GM19324 (cell line): ENCODE measurements at regions not wholly inside any gene's neighbourhood (a gene's known extent, or its start where the extent isn't known, plus 50 kb on each side); places are given as distances from the start of the nearest gene placed in this dataset.
"Not testable (repeated sequence)": the region's sequence is repeated elsewhere in the genome, so short reads cannot be mapped to it uniquely, and the experiment has no call there.

Experiments
- ATAC-seq: cut with Tn5 transposase; IDR thresholded peaks from one replicate; pipeline ENCODE4 v1.9.1; 2021; ENCODE audit warnings: mild to moderate bottlenecking, moderate library complexity; ENCODE audit not compliant: unreplicated experiment, low FRiP score

DNA sequence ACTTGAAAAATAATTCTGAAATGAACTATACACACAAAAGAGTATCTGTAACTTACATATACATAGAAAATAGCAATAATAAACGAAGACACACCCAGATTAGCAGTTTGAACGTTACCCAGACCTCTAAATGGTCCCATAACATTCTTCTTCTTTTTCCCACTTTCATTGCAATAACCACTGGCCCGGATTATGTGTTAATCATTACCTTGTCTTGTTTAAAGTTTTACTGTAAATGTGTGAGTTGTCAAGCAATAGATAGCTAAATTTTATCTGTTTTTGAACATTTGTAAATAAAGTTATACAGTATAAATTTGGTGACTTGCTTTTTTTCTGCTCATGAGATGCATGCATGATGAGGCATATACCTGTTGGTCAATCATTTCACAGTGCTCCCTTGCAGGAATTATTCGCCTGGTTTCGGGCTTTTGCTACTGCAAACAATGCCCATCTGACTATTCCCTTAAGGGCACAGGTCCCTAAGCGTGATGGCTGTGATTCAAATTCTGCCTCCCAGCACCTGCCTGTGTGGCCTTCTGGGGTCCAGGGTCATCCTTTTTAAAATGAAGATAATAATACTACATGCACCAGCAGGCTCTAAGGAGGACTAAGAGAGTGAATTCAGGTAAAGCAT lies 66.1 kb downstream of the GADD45G start:
- ATAC-seq: no peak

DNA sequence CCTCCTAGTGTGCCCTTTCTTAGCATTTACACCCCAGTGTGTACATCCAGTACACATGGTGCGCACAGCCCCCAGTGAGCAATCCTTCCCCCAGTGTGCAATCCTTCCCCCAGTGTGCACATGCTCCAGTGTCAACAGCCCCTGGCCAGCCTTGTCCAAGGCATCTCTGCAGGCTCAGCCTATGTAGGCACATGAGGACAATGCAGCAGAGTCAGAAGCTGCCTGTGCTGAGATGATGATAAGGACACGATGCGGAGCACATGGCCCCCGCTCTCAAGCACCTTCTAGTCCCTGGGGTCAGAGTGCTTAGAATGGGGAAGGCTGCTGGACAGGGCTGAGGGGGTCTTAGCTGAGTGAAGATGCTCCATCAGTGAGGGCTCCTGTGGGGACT lies 69.8 kb downstream of the GADD45G start:
- ATAC-seq: no peak

DNA sequence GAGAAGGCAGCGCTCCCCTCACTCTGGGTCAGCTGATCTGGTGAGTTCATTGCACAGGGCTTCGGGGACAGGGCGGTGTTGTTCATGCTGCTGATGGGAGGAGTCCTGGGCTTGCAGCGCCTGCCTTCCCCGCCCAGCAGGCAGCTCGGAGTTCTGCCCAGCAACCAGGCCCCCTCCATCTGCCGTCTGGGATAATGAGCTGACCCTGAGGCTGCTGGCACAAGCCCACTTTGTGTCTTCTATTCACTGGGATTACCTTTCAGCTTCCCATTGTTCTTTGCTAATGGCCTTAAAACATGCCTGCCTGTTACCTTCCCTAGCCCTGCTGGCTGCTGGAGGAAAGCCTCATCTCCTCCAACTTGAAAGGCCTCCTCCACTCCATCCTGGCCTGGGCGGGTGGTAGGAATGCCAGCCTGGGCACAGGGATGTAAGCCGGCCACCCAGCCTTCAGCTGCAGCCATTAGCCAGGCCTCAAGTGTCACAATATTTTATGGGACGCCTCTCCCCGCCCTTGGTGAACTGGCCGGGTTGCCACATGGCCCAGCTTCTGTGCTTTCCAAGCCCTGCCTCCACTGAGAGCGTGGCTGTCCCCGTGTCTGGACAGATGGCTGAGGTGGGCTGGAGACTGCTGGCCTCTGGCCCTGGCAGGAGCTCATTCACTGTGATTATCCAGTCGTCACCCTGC lies 70.4 kb downstream of the GADD45G start:
- ATAC-seq: no peak

DNA sequence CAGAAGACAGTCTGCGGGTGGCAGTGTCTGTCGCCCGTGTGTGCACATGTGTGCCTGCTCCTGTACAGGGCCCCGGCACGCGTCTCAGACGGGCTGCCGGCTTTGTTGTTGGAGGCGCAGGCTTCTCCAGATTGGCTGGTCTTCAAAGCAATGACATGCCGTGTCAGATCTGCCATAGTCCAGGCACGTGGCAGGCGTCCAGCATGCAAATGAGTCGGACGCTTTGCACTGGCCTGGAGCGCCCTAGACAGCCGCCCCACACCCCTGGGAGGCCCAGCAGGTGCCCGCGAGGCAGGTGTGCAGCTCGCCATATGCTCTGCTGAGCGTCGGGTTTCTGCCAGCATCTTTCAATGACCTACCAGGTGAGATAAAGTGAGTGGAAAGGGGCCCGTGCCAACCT lies 71.5 kb downstream of the GADD45G start:
- ATAC-seq: no peak

DNA sequence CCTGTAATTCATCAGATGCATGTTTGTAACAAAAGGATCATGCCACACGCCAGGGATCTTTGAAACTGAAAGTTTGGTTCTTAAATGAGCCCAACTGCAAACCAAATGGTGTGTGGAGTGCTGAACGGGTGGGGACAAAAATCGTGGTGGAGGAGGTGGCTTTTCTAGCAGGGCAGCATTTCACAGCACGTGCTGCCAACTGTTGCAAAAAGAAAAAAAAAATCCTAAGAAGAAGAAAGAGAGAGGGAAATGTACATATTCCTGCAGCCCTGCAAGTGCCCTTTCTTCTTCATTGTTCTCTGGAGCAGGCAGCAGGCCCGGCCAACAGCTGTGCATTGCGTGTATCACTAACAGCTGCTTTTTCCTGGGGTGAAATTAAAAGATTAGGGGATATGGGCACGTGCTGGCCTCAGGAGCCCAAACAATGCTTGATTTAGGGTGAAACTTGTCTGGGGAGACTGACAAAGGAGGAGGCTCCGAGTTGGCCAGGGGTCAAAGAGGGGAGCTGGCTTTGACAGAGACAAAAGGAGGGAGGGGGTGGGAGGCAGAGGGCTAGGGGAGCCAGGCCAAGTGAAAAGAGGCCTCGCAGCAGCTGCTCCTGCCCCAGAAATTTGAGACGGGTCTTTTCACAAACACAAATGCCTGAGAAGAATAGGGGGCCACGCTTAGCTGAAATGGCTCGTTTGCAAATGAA lies 73.0 kb downstream of the GADD45G start:
- ATAC-seq: no peak

DNA sequence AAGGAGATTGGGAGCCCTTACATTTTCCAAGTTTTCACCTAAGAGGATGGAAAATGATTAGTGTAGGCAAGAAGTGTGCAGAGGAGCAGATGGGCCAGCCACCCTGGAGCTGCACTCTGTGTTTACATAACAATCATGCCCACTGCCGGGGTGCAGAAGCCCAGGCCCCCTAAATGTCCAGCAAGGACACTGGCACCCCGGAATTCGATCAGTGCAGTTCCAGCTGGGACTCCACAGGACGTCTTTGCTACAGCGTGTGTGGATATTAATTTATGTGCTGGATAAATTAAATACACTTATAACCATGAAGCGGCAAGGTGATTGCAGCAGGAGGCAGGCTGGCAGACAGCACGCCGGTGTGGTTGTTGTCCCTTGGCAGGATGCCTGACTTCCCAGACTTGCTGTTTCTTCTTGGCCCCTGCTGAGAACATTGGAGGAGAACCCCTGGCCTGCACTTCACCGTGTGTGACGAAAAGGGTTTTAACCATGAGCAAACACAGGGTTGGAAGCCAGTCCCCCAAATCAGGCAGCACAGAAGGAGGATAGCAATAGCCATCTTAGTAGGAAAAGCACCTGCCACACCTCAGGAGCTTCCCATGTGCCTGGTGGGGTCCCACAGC lies 73.7 kb downstream of the GADD45G start:
- no peak for ATAC-seq

DNA sequence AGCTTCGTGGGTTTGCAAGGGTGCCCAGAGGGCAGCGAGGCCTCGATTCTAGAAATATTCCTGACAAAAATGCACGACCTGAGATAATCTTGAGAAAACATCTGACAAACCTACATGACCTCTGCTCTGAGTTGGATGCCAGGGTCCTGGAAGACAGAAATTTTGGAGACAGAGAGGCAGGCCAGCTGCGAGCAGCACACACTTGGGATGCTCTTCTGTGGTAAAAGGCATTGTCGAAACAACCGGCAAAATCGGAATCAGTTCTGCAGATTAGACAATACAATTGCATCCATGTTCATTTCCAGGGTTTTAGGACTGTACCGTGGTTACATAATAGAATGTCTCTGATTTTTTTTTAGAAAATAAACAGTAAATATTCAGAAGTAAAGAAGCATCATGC lies 74.2 kb downstream of the GADD45G start:
- ATAC-seq: no peak

DNA sequence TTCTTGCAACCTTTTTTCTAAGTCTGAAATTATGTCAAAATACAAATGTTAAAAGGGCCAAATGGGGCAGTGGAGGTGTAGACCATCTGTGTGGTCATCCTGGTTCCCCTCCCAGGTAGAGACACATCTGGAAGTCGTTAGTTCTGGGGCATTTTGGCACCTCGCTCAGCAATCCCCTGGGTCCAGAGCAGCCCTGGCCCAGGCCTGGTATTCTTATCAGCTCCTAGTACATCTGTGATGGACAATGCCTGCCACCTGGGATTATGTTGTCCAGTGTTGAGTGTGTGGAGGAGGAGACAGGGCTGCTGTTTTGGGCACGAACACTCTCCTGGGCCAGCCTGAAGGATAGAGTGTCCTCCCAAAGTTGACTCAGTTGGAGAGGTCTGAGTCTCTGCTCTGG lies 74.8 kb downstream of the GADD45G start:
- ATAC-seq: no peak

DNA sequence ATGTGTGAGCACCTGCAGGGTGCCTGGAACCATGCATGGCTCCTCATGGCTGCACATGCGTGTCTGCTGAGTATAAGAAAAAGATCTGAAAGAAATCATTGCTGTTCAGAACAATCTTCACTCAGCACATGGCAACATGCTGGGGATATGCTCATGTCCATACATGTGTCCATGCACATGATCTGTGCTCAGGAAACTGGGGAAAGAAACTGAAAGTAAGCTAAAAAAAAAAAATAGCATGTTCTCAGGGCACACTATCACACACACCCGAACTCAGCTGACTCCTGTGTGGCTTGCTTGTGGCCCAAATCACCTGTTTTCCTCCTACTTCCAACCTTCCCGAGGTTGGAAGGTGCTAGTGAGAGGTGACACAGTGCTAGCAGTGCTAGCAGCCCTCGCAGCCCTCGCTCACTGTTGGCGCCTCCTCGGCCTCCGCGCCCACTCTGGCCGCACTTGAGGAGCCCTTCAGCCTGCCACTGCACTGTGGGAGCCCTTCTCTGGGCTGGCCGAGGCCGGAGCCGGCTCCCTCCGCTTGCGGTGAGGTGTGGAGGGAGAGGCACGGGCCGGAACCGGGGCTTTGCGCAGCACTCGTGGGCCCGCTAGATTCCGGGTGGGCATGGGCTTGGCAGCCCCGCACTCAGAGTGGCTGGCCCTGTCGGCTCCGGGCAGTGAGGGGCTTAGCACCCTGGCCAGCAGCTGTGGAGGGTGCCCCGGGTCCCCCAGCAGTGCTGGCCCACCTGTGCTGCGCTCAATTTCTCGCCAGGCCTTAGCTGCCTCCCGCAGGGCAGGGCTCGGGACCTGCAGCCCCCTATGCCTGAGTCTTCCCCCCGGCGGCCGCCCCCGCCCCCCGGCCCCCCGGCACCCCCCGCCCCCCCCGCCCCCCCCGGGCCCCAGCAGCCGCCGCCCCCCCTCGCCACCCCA lies 76.0 kb downstream of the GADD45G start:
- no peak for ATAC-seq

DNA sequence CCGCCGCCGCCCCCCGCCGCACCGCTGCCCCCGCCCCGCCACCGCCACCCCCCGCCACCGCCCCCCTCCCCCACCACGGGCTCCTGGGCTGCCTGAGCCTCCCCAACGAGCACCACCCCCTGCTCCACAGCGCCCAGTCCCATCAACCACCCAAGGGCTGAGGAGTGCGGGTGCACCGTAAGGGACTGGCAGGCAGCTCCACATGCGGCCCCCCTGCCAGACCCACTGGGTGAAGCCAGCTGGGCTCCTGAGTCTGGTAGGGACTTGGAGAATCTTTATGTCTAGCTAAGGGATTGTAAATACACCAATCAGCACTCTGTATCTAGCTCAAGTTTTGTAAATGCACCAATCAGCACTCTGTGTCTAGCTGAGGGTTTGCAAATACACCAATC lies 76.7 kb downstream of the GADD45G start:
- ATAC-seq: not testable (repeated sequence)

DNA sequence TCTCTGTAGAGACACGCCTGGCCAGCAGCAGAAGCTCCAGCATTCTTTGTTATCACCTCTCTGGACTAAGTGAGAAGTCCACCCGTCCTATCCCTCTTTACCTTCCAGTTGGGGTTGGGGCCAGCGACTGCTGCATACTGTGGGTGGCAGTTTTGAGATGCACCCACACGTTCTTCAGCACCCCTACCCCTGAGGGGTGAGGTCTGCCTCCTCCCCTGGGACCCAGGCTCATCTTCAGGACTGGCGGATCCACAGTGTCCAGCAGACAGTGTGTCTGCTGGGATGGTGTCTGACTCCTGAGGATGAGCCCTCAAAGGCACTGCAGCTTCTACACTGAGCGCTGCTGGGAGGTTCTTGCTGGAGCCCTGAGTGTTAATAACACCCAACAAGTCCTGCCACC lies 78.8 kb downstream of the GADD45G start:
- no peak for ATAC-seq

DNA sequence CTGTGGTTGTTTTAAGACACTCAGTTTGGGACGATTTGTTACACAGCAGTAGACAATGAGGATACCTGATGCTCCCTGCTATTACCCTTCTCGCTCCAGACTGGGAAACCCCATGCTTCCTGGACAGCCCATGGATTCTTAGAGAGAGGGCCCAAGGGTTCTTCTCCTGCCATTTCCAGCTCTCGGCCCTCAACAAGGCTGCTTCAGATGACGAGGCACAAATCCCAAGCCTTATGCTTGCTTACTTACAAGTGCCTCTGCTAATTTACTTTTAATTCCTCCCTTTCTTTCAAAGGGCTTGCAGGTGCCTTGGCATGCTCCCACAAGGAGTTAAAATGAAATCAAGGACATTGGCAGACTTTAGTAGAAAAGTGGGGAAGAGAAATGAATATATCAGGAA lies 79.4 kb downstream of the GADD45G start:
- ATAC-seq: no peak

DNA sequence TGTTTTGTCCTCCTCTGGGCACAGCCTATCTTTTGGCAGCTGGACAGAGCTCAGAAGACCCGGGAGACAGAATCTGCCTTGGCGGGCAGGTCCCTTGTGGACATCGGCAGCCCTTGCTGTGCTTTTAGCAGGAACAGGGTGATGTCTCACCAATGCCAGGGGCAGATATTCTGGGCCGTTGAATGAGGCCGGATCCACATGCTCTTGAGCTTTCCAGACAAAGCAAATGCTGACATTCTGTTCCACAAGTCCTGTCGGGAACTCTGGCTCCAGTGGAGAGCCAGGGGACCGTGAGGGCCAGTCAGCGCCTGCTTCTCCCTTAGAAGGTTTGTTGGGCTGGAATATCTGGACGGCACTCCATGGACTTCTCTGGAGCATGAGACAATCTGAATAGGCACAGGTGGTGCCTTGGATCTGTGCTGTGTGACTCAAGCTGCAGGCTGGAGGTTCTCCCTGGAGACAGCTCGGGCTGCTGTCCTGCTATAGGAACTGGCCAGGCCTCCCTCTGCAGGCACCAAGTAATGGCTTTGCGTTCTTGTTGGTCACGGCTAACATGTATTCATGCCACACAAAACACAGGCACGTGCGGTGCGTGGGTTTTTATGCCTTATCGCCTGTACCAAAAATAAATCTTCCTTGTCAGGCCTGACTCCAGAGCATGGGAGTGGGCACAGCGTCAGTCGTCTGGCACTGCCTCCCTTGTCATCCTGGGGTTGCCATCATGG lies 80.3 kb downstream of the GADD45G start:
- ATAC-seq: no peak

DNA sequence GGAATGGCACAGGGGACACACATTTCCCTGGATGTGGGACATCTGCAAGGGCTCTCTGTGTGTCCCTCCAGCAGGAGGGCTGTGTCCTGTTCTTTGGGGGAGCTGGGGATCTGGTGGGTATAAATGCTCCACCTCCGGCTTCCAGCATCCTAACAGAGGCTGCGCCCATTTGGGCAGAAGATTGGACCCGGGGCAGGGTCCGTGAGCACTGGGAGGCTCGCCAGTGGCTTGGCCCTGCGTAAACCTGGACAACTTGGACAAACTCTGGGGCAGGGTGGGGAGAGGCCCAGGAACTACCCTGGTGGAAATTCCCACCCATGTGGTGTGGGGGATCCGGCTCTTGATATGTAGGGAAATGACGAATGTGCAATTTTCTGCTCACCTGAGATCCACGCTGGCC lies 80.9 kb downstream of the GADD45G start:
- ATAC-seq: no peak

DNA sequence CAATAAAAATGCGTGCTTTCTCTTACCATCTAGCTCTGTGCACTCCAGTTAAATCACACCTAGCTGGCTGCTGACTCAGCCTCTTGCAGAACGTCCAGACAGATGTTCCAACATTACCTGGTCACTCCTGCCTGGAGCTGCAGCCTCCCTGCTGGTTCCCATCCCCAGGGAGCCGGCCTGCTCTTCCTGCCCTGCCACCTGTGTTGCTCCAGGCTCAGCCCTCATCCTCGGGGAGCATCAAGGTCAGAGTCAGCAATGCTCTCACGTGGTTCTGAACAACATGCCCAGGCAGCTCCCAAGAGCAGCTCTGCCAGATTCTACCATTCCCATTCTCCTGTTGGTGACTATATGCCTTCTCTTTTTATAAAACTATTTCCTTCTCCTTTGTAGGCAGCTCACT lies 81.3 kb downstream of the GADD45G start:
- ATAC-seq: no peak

DNA sequence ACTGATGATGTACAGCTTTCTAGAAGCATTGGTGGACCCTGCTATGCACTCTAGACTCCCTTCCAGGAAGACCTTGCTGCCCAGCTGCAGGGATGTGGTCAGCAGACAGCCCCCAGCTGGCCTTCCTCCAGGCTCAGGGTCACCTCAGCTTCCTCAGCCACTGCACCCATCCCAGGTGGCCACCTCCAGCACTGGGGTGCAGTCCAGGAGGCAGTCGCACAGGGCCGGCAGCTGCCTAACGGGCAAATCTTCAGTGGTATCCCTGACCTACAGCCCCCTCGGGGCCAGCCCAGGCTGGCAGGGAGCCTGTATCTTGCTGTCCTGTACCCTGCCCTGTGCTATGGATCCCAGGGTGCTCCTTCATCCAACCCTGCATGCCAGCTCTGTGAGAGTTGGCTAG lies 81.8 kb downstream of the GADD45G start:
- no peak for ATAC-seq

DNA sequence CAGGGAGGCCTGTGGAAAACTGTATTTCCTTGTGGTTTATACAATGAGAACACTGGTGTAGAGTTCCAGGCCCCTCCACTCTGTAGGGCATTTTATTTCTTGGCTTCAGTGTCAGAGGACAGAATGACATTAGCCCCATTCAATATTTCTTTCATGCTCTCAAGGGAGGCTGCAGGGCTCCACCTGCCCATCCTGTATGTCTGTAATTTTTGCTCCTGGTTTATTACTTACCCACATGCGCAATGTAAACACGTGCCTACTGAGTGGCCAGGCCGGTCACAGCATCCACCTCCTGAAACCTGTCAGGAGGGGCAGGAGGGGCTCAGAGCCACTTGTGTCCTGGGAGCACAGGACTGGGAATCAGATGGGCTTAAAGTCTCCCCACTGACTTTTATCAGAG lies 82.4 kb downstream of the GADD45G start:
- ATAC-seq: no peak

DNA sequence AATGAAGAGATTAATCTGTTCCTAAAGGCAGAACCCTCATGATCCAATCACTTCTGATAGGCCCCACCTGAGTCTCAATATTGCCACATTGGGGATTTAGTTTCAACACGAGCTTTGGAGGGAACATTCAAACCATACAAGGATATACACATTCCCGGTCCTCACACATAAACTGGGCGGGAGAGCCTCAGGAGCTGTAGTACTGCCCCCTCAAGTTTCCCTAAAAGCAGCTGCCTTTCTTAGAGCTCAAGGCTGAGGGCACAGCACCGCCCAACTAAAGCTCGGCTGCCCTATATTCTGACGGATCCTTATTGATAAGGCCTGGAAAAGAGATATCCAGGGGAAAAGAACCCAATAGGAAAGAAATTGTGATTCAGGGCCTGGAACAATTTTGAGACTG lies 83.0 kb downstream of the GADD45G start:
- no peak for ATAC-seq

DNA sequence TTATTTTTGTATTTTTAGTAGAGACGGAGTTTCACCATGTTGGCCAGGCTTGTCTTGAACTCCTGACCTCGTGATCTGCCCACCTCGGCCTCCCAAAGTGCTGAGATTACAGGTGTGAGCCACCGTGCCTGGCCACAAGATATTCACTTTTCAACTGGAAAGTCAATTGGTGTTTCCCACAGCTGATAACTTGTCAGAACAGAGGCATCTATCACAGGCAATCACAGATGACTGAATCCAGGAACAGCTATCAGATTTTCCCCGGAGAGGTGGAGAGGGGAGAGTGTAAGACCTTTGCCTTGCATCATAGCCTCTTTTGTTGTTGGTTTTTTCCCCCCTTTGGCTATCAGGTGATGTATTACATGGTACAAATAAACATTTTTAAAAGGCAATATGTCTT lies 84.5 kb downstream of the GADD45G start:
- not testable (repeated sequence) for ATAC-seq
